ENCODE measurements at regions not wholly inside any gene's neighbourhood (a gene's known extent, or its start where the extent isn't known, plus 50 kb on each side); places are given as distances from the start of the nearest gene placed in this dataset.

DNA sequence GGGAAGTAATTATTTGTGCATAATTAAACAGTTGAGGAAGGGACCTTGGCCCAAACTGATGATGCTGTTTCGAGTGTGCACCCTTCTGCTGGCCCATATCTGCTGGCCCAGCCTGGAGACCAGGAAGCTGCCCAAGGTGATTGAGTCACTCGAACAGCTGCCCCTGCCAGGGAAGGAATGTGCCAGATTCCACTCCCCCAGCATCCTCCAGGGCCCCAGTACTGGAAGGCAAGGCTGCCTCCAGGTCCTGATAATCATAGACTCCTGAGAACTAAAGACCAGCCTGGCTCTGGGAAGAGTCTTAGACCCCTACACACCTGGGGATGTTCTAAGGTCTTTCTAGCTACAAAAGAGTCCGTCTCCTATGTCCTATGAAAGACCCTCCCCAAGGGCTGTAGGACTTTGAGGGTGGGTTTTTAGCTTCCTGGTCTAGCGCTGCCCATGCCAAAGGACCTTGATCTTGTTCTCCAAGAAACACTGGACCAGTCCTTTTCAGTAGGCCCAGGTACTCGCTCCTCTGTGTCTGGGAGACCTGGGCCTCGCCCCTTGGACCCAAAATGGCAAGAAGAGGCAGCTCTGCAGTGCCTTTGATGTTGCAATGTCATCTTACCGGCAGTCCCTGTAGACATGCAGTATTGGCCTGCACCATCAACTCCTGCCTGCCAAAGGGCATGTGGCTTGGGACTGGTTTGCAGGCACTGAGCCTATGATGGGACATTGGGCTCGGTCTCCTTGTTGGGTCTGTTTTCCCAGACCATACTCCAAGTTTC lies 103.2 kb upstream of the GPR26 start:
- no peak overlapping the region for H3K4me3 ChIP-seq (ENCODE audit: low read depth, low read length)
- no peak for DNase-seq (ENCODE audit: low read depth)
- TF ChIP-seq CTCF (conservative IDR thresholded peaks at IDR 0.05; ENCODE audit: low read depth, low read length) = no peak

DNA sequence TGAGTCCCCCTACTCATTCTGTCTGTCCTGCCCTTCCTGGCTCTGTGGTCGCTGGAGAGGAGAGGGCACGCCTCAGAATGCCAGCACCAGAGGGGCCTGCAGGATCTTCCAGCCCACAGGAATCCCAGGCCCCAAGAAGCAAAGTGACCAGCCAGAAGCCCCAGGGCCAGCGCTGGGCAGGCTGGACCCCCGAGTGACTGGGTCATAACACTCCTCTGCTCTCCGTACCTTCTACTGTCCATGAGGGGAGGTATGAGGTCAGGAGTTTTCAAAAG lies 102.6 kb upstream of the GPR26 start:
- TF ChIP-seq CTCF (conservative IDR thresholded peaks at IDR 0.05; ENCODE audit: low read depth, low read length) = no peak
- no peak for DNase-seq (ENCODE audit: low read depth)
- no peak overlapping the region for H3K4me3 ChIP-seq (ENCODE audit: low read depth, low read length)

- no peak for TF ChIP-seq CTCF (conservative IDR thresholded peaks at IDR 0.05; ENCODE audit: low read depth, low read length)
- no peak overlapping the region for H3K4me3 ChIP-seq (ENCODE audit: low read depth, low read length)
- no peak for DNase-seq (ENCODE audit: low read depth)
These were observed 102.2 kb upstream of the GPR26 start for GRCh38 chr10:123563994-123564393.

DNA sequence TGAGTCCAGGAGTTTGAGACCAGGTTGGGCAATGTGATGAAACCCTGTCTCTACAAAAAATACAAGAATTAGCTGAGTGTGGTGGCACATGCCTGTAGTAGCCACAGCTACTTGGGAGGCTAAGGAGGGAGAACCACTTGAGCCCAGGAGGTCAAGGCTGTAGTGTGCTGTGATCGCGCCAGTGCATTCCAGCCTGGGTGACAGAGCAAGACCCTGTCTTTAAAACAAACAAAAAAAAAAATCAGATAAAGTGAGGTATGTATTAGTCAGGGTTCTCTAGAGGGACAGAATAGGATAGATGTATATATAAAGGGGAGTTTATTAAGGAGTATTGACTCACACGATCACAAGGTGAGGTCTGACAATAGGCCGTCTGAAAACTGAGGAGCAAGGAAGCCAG lies 101.5 kb upstream of the GPR26 start:
- H3K4me3 ChIP-seq (ENCODE audit: low read depth, low read length) = no peak overlapping the region
- DNase-seq (ENCODE audit: low read depth) = no peak
- TF ChIP-seq CTCF (conservative IDR thresholded peaks at IDR 0.05; ENCODE audit: low read depth, low read length) = no peak

- no peak overlapping the region for H3K4me3 ChIP-seq (ENCODE audit: low read depth, low read length)
- DNase-seq (ENCODE audit: low read depth) = no peak
- TF ChIP-seq CTCF (conservative IDR thresholded peaks at IDR 0.05; ENCODE audit: low read depth, low read length) = no peak
These were observed 100.2 kb upstream of the GPR26 start for GRCh38 chr10:123565691-123566660.

GRCh38 chr10:123567984-123568739 lies 98.0 kb upstream of the GPR26 start:
- no peak for DNase-seq (ENCODE audit: low read depth)
- no peak for TF ChIP-seq CTCF (conservative IDR thresholded peaks at IDR 0.05; ENCODE audit: low read depth, low read length)
- no peak overlapping the region for H3K4me3 ChIP-seq (ENCODE audit: low read depth, low read length)

All from epithelial cell of proximal tubule (primary cell).